Tibial artery (tissue), 4 donors: ENCODE measurements at regions not wholly inside any gene's neighbourhood (a gene's known extent, or its start where the extent isn't known, plus 50 kb on each side); places are given as distances from the start of the nearest gene placed in this dataset.
"Not testable (repeated sequence)": the region's sequence is repeated elsewhere in the genome, so short reads cannot be mapped to it uniquely, and the experiment has no call there.

Experiments used
- DNase-seq, 2 donors: peaks; one replicate each; pipeline ENCODE4 v3.0.0-alpha.2; 2019
- H3K27ac ChIP-seq, 2 donors: fragments of 200-600 bp; sonication (generic) in 1 of 2; 1 replicate in 1 of 2; 2 replicates in 1 of 2; pipeline ENCODE4 v1.5.1; 2018 to 2019; ENCODE audit warnings: mild to moderate bottlenecking in 1 of 2
- H3K27me3 ChIP-seq, 2 donors: fragments of 200-600 bp; sonication (generic) in 1 of 2; one replicate each; pipeline versions ENCODE4 v1.5.1 to v1.6.0; 2016 to 2019
- H3K36me3 ChIP-seq, 3 donors: fragments of 200-600 bp; sonication (generic) in 2 of 3; one replicate each; pipeline ENCODE4 v1.5.1; 2016 to 2019; ENCODE audit warnings: mild to moderate bottlenecking in 2 of 3
- H3K4me1 ChIP-seq, 4 donors: fragments of 200-600 bp; sonication (generic) in 2 of 4; 1 replicate in 3 of 4; 2 replicates in 1 of 4; pipeline ENCODE4 v1.5.1; 2016 to 2019
- H3K4me3 ChIP-seq, 2 donors: fragments of 200-600 bp; sonication (generic) in 1 of 2; 1 replicate in 1 of 2; 2 replicates in 1 of 2; pipeline ENCODE4 v1.5.1; 2018 to 2019; ENCODE audit warnings: mild to moderate bottlenecking in 2 of 2
- H3K9me3 ChIP-seq, 3 donors: fragments of 200-600 bp; sonication (generic) in 1 of 3; one replicate each; pipeline ENCODE4 v1.5.1; 2016 to 2019
- intact Hi-C: fragments of 100-400 bp; cut with DNase I; formaldehyde crosslinking; loops from one replicate; pipeline ENCODE4 v1.15.0; 2023; ENCODE audit warnings: low total_unique reads
- TF ChIP-seq, protein P1 (sequence below), 2 experiments: fragments of 200-600 bp in 1 of 2; fragments of 450-650 bp in 1 of 2; IDR thresholded peaks; one replicate each; pipeline ENCODE4 v1.5.1; 2017 to 2019; ENCODE audit warnings: antibody characterized with exemption in 2 of 2, mild to moderate bottlenecking in 1 of 2, moderate library complexity in 1 of 2

DNA sequence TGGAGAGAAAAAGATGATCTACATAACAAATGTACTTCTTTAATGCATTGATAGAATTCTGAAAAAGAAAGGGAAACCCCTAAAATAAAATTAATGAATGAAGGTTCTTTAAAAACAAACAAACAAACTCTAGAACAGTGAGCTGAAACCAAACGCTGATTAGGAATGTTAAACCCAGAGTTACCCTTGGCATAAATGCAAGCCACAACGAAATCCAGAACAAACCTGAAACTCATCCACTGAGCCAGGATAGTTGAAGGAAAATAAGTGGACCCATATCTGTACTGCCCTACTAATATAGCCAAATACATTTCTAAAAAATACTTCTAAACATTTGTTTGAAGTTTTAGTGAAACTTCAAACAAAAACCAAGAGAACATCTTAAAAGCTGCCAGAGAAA lies 505.3 kb downstream of the TTLL7 start:
- DNase-seq = no peak
- Histone ChIP-seq H3K4me3 (no peak overlapping the region), H3K36me3 (no peaks in the 10 kb centered on the region), H3K27ac (no peak overlapping the region), H3K9me3 (no peaks in the 10 kb centered on the region), H3K4me1 (no peaks in the 10 kb centered on the region), H3K27me3 (no peaks in the 10 kb centered on the region)
- TF ChIP-seq, protein P1, sequence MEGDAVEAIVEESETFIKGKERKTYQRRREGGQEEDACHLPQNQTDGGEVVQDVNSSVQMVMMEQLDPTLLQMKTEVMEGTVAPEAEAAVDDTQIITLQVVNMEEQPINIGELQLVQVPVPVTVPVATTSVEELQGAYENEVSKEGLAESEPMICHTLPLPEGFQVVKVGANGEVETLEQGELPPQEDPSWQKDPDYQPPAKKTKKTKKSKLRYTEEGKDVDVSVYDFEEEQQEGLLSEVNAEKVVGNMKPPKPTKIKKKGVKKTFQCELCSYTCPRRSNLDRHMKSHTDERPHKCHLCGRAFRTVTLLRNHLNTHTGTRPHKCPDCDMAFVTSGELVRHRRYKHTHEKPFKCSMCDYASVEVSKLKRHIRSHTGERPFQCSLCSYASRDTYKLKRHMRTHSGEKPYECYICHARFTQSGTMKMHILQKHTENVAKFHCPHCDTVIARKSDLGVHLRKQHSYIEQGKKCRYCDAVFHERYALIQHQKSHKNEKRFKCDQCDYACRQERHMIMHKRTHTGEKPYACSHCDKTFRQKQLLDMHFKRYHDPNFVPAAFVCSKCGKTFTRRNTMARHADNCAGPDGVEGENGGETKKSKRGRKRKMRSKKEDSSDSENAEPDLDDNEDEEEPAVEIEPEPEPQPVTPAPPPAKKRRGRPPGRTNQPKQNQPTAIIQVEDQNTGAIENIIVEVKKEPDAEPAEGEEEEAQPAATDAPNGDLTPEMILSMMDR (IDR thresholded peaks at IDR 0.05) = no peak
- intact Hi-C loops = no loop called here

DNA sequence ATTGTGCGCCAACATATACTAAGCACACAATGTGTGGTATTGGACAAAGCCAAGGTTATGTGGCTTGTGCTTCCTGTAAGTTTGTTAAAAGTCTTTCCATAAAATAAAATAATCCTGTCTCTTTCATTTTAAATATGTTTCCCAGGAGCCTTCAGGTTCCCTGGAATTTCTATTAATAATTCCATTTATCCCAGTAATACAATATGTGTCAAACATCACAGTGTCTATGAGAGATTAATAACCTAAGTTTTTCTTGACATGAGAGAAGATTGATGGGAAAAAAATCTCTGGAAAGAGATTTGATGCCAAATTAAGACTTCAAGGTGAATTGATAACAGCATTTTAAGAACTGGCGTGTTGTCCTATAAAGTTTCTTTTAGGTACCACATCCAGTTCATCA lies 507.0 kb downstream of the TTLL7 start:
- no peaks in the 10 kb centered on the region for H3K9me3 ChIP-seq
- no peak for DNase-seq
- H3K27ac ChIP-seq = no peak overlapping the region
- intact Hi-C loops = no loop called here
- TF ChIP-seq, protein P1 (IDR thresholded peaks at IDR 0.05) = no peak
- H3K4me1 ChIP-seq = no peaks in the 10 kb centered on the region
- H3K36me3 ChIP-seq = no peaks in the 10 kb centered on the region
- no peak overlapping the region for H3K4me3 ChIP-seq
- no peaks in the 10 kb centered on the region for H3K27me3 ChIP-seq

DNA sequence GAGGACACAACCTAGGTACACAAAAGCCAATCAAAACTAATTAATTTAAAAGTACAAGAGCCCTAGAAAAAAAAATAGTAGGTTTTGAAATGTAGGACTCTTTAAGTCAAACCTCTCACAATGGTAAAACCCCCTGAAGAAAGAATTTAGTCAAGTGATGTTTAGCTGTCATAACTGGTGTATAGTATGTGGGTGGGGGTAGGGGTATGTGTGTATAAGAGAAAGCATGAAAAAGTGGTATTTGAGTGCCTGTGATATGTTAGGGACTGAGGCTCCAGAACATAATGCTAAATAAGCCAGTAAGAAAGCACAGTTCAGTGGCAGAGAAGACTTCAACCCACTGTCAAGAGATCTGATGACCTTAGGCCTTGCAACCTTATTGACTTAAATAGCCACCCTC lies 507.9 kb downstream of the TTLL7 start:
- DNase-seq = no peak
- H3K27ac ChIP-seq = no peak overlapping the region
- H3K4me1 ChIP-seq = no peaks in the 10 kb centered on the region
- intact Hi-C loops = no loop called here
- TF ChIP-seq, protein P1 (IDR thresholded peaks at IDR 0.05) = no peak
- no peaks in the 10 kb centered on the region for H3K9me3 ChIP-seq
- H3K36me3 ChIP-seq = no peaks in the 10 kb centered on the region
- H3K27me3 ChIP-seq = no peaks in the 10 kb centered on the region
- no peak overlapping the region for H3K4me3 ChIP-seq

DNA sequence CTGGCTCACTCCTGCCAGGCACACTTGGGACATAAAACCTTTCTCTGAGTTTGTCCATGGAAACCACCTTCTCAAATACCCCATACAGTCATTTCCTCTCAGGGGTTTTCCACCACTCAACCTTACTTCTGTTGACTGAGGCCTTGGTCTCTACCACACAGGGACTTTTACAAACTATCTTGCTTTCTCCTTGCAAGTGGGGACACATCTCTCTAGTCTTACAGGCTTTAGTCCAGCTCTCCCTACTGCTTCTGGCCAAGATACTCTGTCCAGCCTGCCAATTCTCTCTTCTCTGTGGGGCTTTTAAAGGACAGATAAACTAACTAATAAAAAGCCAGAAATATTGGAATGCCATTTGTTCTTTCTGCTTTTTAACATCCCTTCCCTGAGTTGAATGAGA lies 510.8 kb downstream of the TTLL7 start:
- H3K27ac ChIP-seq, DNase-seq, H3K27me3 ChIP-seq, H3K36me3 ChIP-seq, intact Hi-C loops, H3K9me3 ChIP-seq, H3K4me3 ChIP-seq, H3K4me1 ChIP-seq: not testable (repeated sequence)

DNA sequence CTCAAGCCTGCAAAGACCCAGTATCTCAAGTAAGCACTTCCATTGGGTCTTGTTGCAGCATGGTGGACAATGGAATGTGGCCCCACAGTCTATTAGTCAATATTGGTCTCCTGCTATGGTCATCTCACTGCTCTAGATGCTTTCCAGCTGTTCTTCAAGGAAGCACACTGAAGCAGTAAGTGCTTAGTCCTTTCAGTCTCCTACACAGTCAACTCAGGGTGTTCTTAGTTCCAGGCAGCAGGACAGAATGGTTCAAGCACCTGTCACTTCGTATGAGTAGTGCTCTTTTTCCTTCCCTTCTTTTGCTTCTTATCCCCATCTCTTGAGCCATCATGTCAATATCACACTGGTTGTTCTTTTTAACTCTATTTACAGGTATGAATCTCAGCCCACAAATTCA lies 511.5 kb downstream of the TTLL7 start:
- H3K27ac ChIP-seq, intact Hi-C loops, H3K27me3 ChIP-seq, H3K4me3 ChIP-seq, H3K36me3 ChIP-seq, H3K4me1 ChIP-seq, DNase-seq, H3K9me3 ChIP-seq: not testable (repeated sequence)

DNA sequence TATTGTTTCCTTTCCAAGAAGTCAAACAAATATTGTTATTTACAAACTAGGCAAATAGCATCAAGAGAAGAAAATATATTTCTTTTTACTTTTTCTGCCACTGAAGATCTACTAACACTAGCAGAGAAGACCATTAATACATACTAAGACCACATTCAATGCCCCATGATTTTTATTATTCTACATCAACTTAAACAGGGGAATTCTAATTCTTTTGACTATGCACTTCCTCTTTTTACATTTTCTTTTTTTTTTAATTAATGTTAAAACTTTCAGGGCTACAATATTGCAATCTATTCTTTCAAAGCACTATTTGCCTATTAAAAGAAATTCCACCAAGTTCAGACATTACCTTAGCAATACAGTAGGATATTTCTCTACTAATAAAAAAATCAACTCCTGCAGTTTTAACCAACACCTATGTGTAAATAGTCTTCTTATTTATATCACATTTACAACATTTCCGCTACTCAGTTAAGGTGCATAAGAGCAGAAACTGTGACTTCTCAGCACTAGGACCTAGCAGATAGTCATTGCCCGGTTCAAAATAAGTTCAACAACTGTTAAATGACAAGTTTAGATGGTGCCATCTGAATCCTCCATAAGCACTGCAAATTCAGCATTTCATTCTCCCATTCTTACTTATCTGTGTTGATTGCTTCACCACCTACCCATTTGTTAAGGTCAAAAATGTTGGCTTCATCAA lies 513.5 kb downstream of the TTLL7 start:
- H3K36me3 ChIP-seq, intact Hi-C loops, H3K4me3 ChIP-seq, DNase-seq, H3K27me3 ChIP-seq, H3K9me3 ChIP-seq, H3K4me1 ChIP-seq, H3K27ac ChIP-seq: not testable (repeated sequence)

DNA sequence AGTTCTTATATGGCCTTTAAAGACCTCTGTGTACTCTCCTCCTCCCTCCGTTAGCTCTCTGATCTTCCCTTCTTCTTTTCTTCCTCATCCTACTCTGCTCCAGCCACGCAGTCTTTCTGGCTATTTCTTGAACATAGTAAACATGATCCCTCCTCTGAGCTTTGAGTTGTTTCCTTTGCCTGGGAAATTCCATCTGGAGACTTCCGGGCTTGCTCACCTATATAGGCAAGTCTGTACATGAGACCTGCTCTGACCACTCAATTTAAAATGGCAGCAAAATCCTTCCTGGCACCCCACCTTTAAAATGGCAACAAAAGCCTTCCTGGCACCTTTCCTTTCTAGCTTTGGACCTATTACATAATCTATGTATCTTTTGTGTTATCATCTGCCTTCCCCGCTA lies 517.6 kb downstream of the TTLL7 start:
- DNase-seq, H3K27me3 ChIP-seq, H3K9me3 ChIP-seq, intact Hi-C loops, H3K4me1 ChIP-seq, H3K36me3 ChIP-seq, H3K4me3 ChIP-seq, H3K27ac ChIP-seq: not testable (repeated sequence)

DNA sequence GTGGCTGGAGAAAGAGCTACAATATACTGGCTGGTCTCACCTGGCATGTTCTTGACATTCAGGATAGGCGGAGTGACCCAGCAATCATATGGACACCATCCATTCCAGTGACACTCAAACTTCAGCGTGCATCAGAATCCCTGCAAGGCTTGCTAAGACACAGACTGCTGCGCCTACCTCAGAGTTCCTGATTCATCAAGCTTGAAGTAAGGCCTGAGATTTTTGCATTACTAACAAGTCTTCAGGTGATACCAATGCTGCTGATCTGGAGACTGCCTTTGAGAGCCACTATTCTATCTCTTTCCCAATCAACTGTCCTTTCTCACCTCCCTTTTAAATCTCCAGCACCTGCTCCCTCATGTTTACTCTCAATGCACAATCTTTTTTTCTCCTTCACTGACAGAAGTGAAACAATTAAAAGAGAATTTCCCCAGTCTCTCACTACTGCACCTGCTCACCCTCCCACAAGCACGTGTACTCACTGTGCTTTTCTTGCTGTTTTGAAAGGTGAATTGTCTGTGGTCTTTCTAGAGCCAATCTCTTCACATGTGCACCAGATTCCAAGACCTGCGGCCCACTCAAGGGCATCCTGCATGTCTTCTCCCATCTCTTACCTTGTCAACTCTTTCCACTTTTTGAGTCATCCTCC lies 519.2 kb downstream of the TTLL7 start:
- H3K4me1 ChIP-seq, H3K27ac ChIP-seq, H3K4me3 ChIP-seq, intact Hi-C loops, H3K9me3 ChIP-seq, DNase-seq, H3K27me3 ChIP-seq, H3K36me3 ChIP-seq: not testable (repeated sequence)

DNA sequence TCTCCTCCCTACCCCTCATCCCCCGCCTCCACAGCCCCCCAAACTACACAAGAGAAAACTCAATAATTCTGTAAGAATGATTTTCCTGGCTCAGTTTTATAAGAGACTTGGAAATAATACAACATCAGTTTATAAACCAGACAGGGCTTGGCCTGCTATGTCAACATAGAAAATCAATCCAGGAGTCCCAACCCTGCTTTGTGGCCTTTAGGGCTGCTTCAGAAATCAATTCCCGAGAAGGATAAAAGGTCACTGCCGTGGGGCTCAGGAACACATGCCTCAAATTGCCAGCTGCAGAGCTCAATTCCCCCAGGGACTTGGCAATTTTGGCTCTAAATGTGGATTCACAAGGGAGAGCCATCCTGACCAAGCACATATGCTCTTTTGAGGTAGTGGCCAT lies 520.8 kb downstream of the TTLL7 start:
- intact Hi-C loops = not testable (repeated sequence)

DNA sequence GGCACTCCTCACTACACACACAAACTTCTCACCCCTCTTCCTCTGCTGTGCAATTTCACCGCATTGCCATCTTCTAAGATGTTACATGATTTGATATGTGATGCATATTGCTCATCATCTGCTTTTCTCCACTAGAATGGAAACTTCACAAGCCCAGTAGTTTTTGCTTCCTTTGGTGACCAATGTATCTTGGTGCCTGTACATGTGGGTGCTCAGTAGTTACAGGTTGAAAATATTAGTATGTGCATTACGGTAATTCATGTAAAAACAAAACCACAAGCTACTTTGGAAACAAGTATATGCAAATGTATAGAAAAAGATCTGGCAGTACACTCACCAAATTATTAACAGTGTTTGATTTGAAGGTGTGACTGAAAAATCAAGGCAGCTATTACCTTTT lies 522.4 kb downstream of the TTLL7 start:
- H3K27ac ChIP-seq, H3K9me3 ChIP-seq, H3K36me3 ChIP-seq, H3K27me3 ChIP-seq, DNase-seq, H3K4me3 ChIP-seq, intact Hi-C loops, H3K4me1 ChIP-seq: not testable (repeated sequence)

More for the DNA sequence above, 520.8 kb downstream of the TTLL7 start:
- not testable (repeated sequence) for H3K36me3 ChIP-seq, DNase-seq, H3K27ac ChIP-seq, H3K4me1 ChIP-seq, H3K4me3 ChIP-seq, H3K27me3 ChIP-seq, H3K9me3 ChIP-seq

DNA sequence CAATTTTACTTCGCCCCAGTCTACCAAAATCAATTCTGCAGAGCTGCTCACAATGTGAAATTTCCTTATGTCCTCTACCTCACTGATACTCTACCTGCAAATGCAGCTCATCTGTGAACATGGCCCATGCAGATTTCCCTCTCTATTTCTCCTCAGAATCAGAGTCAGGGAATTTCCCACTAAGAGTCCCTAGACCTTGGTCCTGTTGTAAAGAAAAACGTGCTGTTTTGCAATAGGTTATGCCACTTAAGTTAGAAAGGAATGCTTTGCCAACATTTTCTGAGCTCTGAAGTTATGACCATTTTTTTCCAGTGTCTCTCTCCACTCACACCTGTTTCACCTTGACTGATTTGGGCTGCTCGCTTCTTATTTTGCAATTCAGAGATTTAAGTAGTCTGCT lies 524.0 kb downstream of the TTLL7 start:
- DNase-seq, H3K4me1 ChIP-seq, intact Hi-C loops, H3K27me3 ChIP-seq, H3K9me3 ChIP-seq, H3K27ac ChIP-seq, H3K36me3 ChIP-seq, H3K4me3 ChIP-seq: not testable (repeated sequence)
